Prostate gland (tissue), 2 donors: ENCODE measurements at regions not wholly inside any gene's neighbourhood (a gene's known extent, or its start where the extent isn't known, plus 50 kb on each side); places are given as distances from the start of the nearest gene placed in this dataset.

Experiments
- POLR2AphosphoS5 ChIP-seq: sonication (generic); formaldehyde crosslinking; IDR thresholded peaks from one replicate; pipeline ENCODE4 v1.6.1; 2017; ENCODE audit warnings: antibody characterized with exemption
- TF ChIP-seq, protein P1 (sequence below), 4 experiments: fragments of 200-600 bp in 2 of 4; fragments of 450-650 bp in 2 of 4; sonication (generic) in 2 of 4; IDR thresholded peaks; 1 replicate in 3 of 4; 2 replicates in 1 of 4; pipeline ENCODE4 v1.5.1; 2016 to 2019; ENCODE audit warnings: antibody characterized with exemption in 4 of 4, mild to moderate bottlenecking in 2 of 4, moderate library complexity in 2 of 4

DNA sequence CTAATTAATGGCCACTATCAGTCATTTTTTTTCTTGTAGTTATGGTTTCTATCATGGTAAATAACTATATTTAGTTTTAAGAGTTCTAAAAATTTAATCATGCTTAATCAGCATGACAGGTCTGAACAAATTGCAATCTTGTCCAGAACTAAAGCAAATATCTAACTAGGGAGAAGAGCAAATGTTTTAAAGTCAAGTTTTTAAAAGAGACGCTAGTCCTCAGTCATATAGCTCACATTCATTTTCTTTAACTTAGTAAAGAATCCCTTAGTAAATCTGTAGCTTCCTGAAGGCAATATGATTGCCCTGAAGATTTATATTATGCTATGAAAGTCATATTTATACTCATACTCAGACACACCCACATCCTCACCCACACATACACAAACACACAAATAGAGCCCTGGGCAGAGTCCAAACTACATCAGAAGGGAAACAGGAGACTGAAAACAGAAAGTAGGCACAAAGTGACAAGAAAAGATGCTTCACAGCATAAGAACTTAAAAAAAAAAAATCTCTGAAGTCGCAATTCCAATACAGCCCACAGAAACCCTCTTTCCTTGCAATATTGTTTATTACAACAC lies 1149.1 kb downstream of the SI start:
- TF ChIP-seq, protein P1, sequence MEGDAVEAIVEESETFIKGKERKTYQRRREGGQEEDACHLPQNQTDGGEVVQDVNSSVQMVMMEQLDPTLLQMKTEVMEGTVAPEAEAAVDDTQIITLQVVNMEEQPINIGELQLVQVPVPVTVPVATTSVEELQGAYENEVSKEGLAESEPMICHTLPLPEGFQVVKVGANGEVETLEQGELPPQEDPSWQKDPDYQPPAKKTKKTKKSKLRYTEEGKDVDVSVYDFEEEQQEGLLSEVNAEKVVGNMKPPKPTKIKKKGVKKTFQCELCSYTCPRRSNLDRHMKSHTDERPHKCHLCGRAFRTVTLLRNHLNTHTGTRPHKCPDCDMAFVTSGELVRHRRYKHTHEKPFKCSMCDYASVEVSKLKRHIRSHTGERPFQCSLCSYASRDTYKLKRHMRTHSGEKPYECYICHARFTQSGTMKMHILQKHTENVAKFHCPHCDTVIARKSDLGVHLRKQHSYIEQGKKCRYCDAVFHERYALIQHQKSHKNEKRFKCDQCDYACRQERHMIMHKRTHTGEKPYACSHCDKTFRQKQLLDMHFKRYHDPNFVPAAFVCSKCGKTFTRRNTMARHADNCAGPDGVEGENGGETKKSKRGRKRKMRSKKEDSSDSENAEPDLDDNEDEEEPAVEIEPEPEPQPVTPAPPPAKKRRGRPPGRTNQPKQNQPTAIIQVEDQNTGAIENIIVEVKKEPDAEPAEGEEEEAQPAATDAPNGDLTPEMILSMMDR (IDR thresholded peaks at IDR 0.05), result no peak
- TF ChIP-seq POLR2AphosphoS5, result no peak
